MM.1S (cell line): ENCODE measurements at regions not wholly inside any gene's neighbourhood (a gene's known extent, or its start where the extent isn't known, plus 50 kb on each side); places are given as distances from the start of the nearest gene placed in this dataset.

Experiments
- CTCF ChIP-seq: fragments of 300-600 bp; sonication (generic); IDR thresholded peaks from 2 replicates; pipeline ENCODE4 v1.5.1; 2016; ENCODE audit warnings: antibody characterized with exemption, low read length, mixed read lengths
- EZH2phosphoT487 ChIP-seq: fragments of 300-600 bp; sonication (generic); IDR thresholded peaks from 2 replicates; pipeline ENCODE4 v1.6.1; 2018; ENCODE audit warnings: antibody characterized with exemption, low read length

- TF ChIP-seq CTCF = no peak
- TF ChIP-seq EZH2phosphoT487 = no peak
Measured at GRCh38 chr20:39756828-39757227, 794.7 kb downstream of the DHX35 start.
